ENCODE measurements at regions not wholly inside any gene's neighbourhood (a gene's known extent, or its start where the extent isn't known, plus 50 kb on each side); places are given as distances from the start of the nearest gene placed in this dataset.

GRCh38 chr4:145351162-145351561, 130.5 kb upstream of the SMAD1 start:
- intact Hi-C loops (cut with micrococcal nuclease): no loop called here
- Mint-ChIP-seq H3K4me1 (ENCODE audit: insufficient read depth, unreplicated experiment) (peaks cover 5% of the 10 kb centered on the region), H3K4me3 (ENCODE audit: unreplicated experiment) (no peak overlapping the region), H3K36me3 (ENCODE audit: insufficient read depth, unreplicated experiment) (no peaks in the 10 kb centered on the region), H3K27ac (ENCODE audit: low read depth, unreplicated experiment) (no peak overlapping the region), H3K9me3 (ENCODE audit: unreplicated experiment) (no peaks in the 10 kb centered on the region), H3K27me3 (ENCODE audit: insufficient read depth, unreplicated experiment) (no peaks in the 10 kb centered on the region)
- ChIA-PET CTCF (interaction anchor here (0.9 kb wide), 1 partner anchor 206 kb away, joined by 3 read pairs; no protein-coding TSS in a partner anchor), POLR2A (no interaction called here)
- no peak for DNase-seq (ENCODE audit: unreplicated experiment)
- no TSS peak for BruUV-seq (replicated peaks)
- no peak for TF ChIP-seq CTCF (IDR thresholded peaks at IDR 0.05; ENCODE audit: unreplicated experiment)

- CTCF ChIA-PET: no interaction called here
- no TSS peak for BruUV-seq (replicated peaks)
Measured at GRCh38 chr4:145348291-145348690, 133.4 kb upstream of the SMAD1 start.

GRCh38 chr4:145347684-145348083, 134.0 kb upstream of the SMAD1 start:
- BruUV-seq (replicated peaks): no TSS peak
- Mint-ChIP-seq H3K4me1 (ENCODE audit: insufficient read depth, unreplicated experiment) (peaks cover 11% of the 10 kb centered on the region), H3K9me3 (ENCODE audit: unreplicated experiment) (no peaks in the 10 kb centered on the region), H3K36me3 (ENCODE audit: insufficient read depth, unreplicated experiment) (no peaks in the 10 kb centered on the region), H3K27me3 (ENCODE audit: insufficient read depth, unreplicated experiment) (no peaks in the 10 kb centered on the region), H3K27ac (ENCODE audit: low read depth, unreplicated experiment) (no peak overlapping the region), H3K4me3 (ENCODE audit: unreplicated experiment) (no peak overlapping the region)
- intact Hi-C loops (cut with micrococcal nuclease): no loop called here
- no peak for DNase-seq (ENCODE audit: unreplicated experiment)
- ChIA-PET POLR2A (no interaction called here), CTCF (no interaction called here)
- no peak for TF ChIP-seq CTCF (IDR thresholded peaks at IDR 0.05; ENCODE audit: unreplicated experiment)

More at GRCh38 chr4:145348291-145348690, 133.4 kb upstream of the SMAD1 start:
- POLR2A ChIA-PET: no interaction called here
- Mint-ChIP-seq H3K4me1 (ENCODE audit: insufficient read depth, unreplicated experiment) (peaks cover 9% of the 10 kb centered on the region), H3K27ac (ENCODE audit: low read depth, unreplicated experiment) (no peak overlapping the region), H3K9me3 (ENCODE audit: unreplicated experiment) (no peaks in the 10 kb centered on the region), H3K36me3 (ENCODE audit: insufficient read depth, unreplicated experiment) (no peaks in the 10 kb centered on the region), H3K4me3 (ENCODE audit: unreplicated experiment) (no peak overlapping the region), H3K27me3 (ENCODE audit: insufficient read depth, unreplicated experiment) (no peaks in the 10 kb centered on the region)
- DNase-seq (ENCODE audit: unreplicated experiment): no peak
- no peak for TF ChIP-seq CTCF (IDR thresholded peaks at IDR 0.05; ENCODE audit: unreplicated experiment)
- intact Hi-C loops (cut with micrococcal nuclease): no loop called here

- DNase-seq (ENCODE audit: unreplicated experiment): no peak
- no peaks in the 10 kb centered on the region for H3K36me3 Mint-ChIP-seq (ENCODE audit: insufficient read depth, unreplicated experiment)
- H3K4me1 Mint-ChIP-seq (ENCODE audit: insufficient read depth, unreplicated experiment): peaks cover 6% of the 10 kb centered on the region
- POLR2A ChIA-PET: no interaction called here
- H3K27ac Mint-ChIP-seq (ENCODE audit: low read depth, unreplicated experiment): no peak overlapping the region
- intact Hi-C loops (cut with micrococcal nuclease): no loop called here
- no peak for TF ChIP-seq CTCF (IDR thresholded peaks at IDR 0.05; ENCODE audit: unreplicated experiment)
- H3K27me3 Mint-ChIP-seq (ENCODE audit: insufficient read depth, unreplicated experiment): no peaks in the 10 kb centered on the region
- no peak overlapping the region for H3K4me3 Mint-ChIP-seq (ENCODE audit: unreplicated experiment)
- no peaks in the 10 kb centered on the region for H3K9me3 Mint-ChIP-seq (ENCODE audit: unreplicated experiment)
- BruUV-seq (replicated peaks): no TSS peak
- CTCF ChIA-PET: interaction anchor here (0.6 kb wide), 2 partner anchors 70 to 249 kb away, joined by 3 to 5 read pairs; no protein-coding TSS in a partner anchor
Measured at GRCh38 chr4:145346081-145346480, 135.6 kb upstream of the SMAD1 start.

Data from MCF 10A (cell line).